ENCODE measurements at regions not wholly inside any gene's neighbourhood (a gene's known extent, or its start where the extent isn't known, plus 50 kb on each side); places are given as distances from the start of the nearest gene placed in this dataset.

- no peak for DNase-seq
- Histone ChIP-seq H3K56ac (ENCODE audit: insufficient read length, low read depth, low read length) (no peak overlapping the region), H3K14ac (ENCODE audit: insufficient read depth, low read length) (no peak overlapping the region), H2BK120ac (ENCODE audit: low read depth, low read length, poor library complexity, severe bottlenecking) (no peak overlapping the region), H2AFZ (ENCODE audit: low read length) (no peak overlapping the region), H3K79me1 (ENCODE audit: insufficient read depth, low read depth, low read length, poor library complexity, severe bottlenecking) (no peaks in the 10 kb centered on the region), H4K91ac (ENCODE audit: insufficient read length, low read depth, low read length) (no peak overlapping the region), H3K27me3 (ENCODE audit: insufficient read depth, low read length) (no peaks in the 10 kb centered on the region), H3K4ac (ENCODE audit: low read depth, low read length) (no peak overlapping the region), H3K9me3 (ENCODE audit: control insufficient read depth, low read depth, low read length) (no peaks in the 10 kb centered on the region), H3K23ac (ENCODE audit: insufficient read length, low read depth, low read length) (no peak overlapping the region), H3K18ac (ENCODE audit: insufficient read length, low read depth, low read length) (no peak overlapping the region), H3K9ac (ENCODE audit: extremely low read depth, insufficient read length, low read length) (no peak overlapping the region), H4K8ac (replicated peaks; ENCODE audit: insufficient read length, low read depth, low read length) (no peak overlapping the region), H2BK15ac (ENCODE audit: low read depth, low read length) (no peak overlapping the region), H2BK5ac (ENCODE audit: insufficient read length, low read length) (no peak overlapping the region), H3K4me1 (ENCODE audit: insufficient read depth, low read length) (no peaks in the 10 kb centered on the region), H4K5ac (ENCODE audit: insufficient read length, low read depth, low read length) (no peak overlapping the region), H4K20me1 (ENCODE audit: control insufficient read depth, insufficient read depth, insufficient read length) (no peaks in the 10 kb centered on the region), H3K79me2 (ENCODE audit: insufficient read depth, low read length) (no peaks in the 10 kb centered on the region), H3K4me2 (ENCODE audit: insufficient read depth, insufficient read length, low read length) (no peak overlapping the region), H2AK5ac (ENCODE audit: insufficient read length, low read length) (no peak overlapping the region), H3K27ac (ENCODE audit: insufficient read length, low read depth, low read length) (no peak overlapping the region), H3K23me2 (ENCODE audit: insufficient read length, low read depth, low read length, poor library complexity, severe bottlenecking) (no peaks in the 10 kb centered on the region), H3T11ph (ENCODE audit: low read length) (no peak overlapping the region), H2BK20ac (ENCODE audit: low read depth, low read length, poor library complexity, severe bottlenecking) (no peak overlapping the region), H2BK12ac (ENCODE audit: insufficient read length, low read depth, low read length) (no peak overlapping the region)
- WGBS (ENCODE audit: extremely low coverage, insufficient read length, low lambda C conversion rate), result no CpG with 5 or more reads among the region's 3 CpGs
- Mint-ChIP-seq H3K36me3 (ENCODE audit: insufficient read depth in 1 of 3, low read depth in 3 of 3) (peaks cover 0 to 1% (median 0%) of the 10 kb centered on the region in 3 experiments; a peak in 2 of 7 replicates), H3K4me1 (0 out of 4 replicates have a peak, but pooled peaks cover 0 to 2% of the 10 kb centered on the region in 2 experiments), H3K9me3 (peaks cover 3 to 6% of the 10 kb centered on the region in 2 experiments), H3K27me3 (ENCODE audit: low read depth) (no peaks in the 10 kb centered on the region), H3K4me3 (no peak overlapping the region), H3K27ac (no peak overlapping the region; a peak in 1 of 7 replicates)
- TF ChIP-seq, protein P1, sequence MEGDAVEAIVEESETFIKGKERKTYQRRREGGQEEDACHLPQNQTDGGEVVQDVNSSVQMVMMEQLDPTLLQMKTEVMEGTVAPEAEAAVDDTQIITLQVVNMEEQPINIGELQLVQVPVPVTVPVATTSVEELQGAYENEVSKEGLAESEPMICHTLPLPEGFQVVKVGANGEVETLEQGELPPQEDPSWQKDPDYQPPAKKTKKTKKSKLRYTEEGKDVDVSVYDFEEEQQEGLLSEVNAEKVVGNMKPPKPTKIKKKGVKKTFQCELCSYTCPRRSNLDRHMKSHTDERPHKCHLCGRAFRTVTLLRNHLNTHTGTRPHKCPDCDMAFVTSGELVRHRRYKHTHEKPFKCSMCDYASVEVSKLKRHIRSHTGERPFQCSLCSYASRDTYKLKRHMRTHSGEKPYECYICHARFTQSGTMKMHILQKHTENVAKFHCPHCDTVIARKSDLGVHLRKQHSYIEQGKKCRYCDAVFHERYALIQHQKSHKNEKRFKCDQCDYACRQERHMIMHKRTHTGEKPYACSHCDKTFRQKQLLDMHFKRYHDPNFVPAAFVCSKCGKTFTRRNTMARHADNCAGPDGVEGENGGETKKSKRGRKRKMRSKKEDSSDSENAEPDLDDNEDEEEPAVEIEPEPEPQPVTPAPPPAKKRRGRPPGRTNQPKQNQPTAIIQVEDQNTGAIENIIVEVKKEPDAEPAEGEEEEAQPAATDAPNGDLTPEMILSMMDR (conservative IDR thresholded peaks at IDR 0.05), result no peak
Observed at GRCh38 chr15:45892182-45892581, 257.4 kb downstream of the SQOR start.

Data from H9 (cell line).